ENCODE measurements at regions not wholly inside any gene's neighbourhood (a gene's known extent, or its start where the extent isn't known, plus 50 kb on each side); places are given as distances from the start of the nearest gene placed in this dataset.
"Not testable (repeated sequence)": the region's sequence is repeated elsewhere in the genome, so short reads cannot be mapped to it uniquely, and the experiment has no call there.

- H3K36me3 Mint-ChIP-seq (ENCODE audit: low read depth); H3K27me3 Mint-ChIP-seq; H3K27ac Mint-ChIP-seq; H3K9me3 Mint-ChIP-seq; H3K4me3 Mint-ChIP-seq; H3K4me1 Mint-ChIP-seq (ENCODE audit: low read depth): not testable (repeated sequence)
Measured at GRCh38 chr1:228796945-228797344, 61.7 kb downstream of the RHOU start.

DNA sequence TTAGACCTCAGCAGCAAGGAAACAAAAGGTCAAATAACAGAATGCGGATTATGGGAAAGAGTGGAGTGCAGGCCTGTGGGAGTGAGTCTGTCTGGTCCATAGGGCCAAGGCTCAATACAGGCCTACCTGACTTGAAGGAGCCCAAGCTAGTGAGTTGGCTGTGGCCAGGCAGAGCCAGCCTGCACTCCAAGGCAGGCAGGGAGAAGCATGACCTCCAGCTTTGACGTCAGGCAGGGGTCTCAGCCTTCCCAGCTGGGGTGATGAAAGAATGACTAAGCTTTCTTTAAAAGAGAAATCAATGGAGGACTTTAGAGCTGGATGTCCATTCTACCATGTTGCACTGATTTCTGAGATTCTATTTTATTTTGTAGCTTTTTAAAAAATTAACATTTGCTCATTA, 62.8 kb downstream of the RHOU start:
- Mint-ChIP-seq H3K27me3 (no peaks in the 10 kb centered on the region), H3K4me1 (ENCODE audit: low read depth) (peaks cover 6% of the 10 kb centered on the region), H3K9me3 (peaks cover 3% of the 10 kb centered on the region), H3K36me3 (ENCODE audit: low read depth) (no peaks in the 10 kb centered on the region), H3K27ac (no peak overlapping the region), H3K4me3 (no peak overlapping the region)

DNA sequence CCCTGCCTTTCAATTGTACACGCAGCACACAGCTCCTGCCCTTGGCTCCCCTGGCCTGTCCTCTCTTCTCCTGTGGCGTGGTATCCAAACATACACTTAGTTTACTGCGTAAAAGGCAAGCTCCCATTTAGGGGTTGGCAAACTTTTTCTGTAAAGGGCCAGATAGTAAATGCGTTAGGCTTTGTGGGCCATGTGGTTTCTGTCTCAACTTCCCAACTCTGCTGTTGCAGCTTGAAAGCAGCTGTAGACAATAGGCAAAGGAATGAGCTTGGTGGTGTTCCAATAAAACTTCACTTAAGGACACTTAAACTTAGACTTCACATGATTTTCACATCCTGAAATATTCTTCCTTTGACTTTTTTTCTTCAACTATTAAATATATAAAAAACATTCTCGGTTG, 63.3 kb downstream of the RHOU start:
- Mint-ChIP-seq H3K9me3 (peaks cover 3% of the 10 kb centered on the region), H3K27me3 (no peaks in the 10 kb centered on the region), H3K4me1 (ENCODE audit: low read depth) (peaks cover 6% of the 10 kb centered on the region), H3K36me3 (ENCODE audit: low read depth) (no peaks in the 10 kb centered on the region), H3K27ac (no peak overlapping the region), H3K4me3 (no peak overlapping the region)

GRCh38 chr1:228799924-228800323, 64.6 kb downstream of the RHOU start:
- Mint-ChIP-seq H3K4me3 (no peak overlapping the region), H3K27ac (no peak overlapping the region), H3K27me3 (no peaks in the 10 kb centered on the region), H3K9me3 (peaks cover 3% of the 10 kb centered on the region), H3K36me3 (ENCODE audit: low read depth) (no peaks in the 10 kb centered on the region), H3K4me1 (ENCODE audit: low read depth) (peaks cover 14% of the 10 kb centered on the region)

DNA sequence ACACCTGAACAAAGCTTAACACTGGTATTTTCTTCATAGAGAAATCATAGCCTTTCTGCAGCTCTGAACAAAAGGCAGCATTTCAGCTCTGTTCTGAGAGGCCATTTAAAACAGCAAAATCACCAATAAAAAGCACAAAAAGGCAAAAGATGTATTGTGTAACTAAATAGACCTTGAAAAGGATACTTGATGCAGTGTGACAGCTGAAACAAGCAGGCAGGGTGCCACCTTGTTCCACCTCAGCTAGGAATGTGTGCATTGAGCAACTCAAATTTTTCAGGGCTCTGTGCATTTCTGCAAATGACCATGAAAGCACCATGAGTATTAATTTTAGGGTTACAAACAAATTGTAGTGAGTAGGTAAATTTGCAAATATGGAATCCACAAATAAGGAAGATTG, 65.8 kb downstream of the RHOU start:
- Mint-ChIP-seq H3K9me3 (peaks cover 3% of the 10 kb centered on the region), H3K36me3 (ENCODE audit: low read depth) (no peaks in the 10 kb centered on the region), H3K4me1 (ENCODE audit: low read depth) (peaks cover 17% of the 10 kb centered on the region), H3K27ac (no peak overlapping the region), H3K27me3 (no peaks in the 10 kb centered on the region), H3K4me3 (no peak overlapping the region)

GRCh38 chr1:228802386-228803220, 67.3 kb downstream of the RHOU start:
- Mint-ChIP-seq H3K9me3 (peaks cover 3% of the 10 kb centered on the region), H3K27me3 (no peaks in the 10 kb centered on the region), H3K27ac (peak overlapping the region; percentile 14), H3K4me3 (no peak overlapping the region), H3K4me1 (ENCODE audit: low read depth) (peaks cover 17% of the 10 kb centered on the region), H3K36me3 (ENCODE audit: low read depth) (no peaks in the 10 kb centered on the region)

GRCh38 chr1:228803421-228803820, 68.1 kb downstream of the RHOU start:
- peaks cover 3% of the 10 kb centered on the region for H3K9me3 Mint-ChIP-seq
- no peaks in the 10 kb centered on the region for H3K27me3 Mint-ChIP-seq
- H3K4me1 Mint-ChIP-seq (ENCODE audit: low read depth): peaks cover 17% of the 10 kb centered on the region
- H3K36me3 Mint-ChIP-seq (ENCODE audit: low read depth): no peaks in the 10 kb centered on the region
- H3K27ac Mint-ChIP-seq: no peak overlapping the region
- H3K4me3 Mint-ChIP-seq: no peak overlapping the region

GRCh38 chr1:228804173-228804572, 68.9 kb downstream of the RHOU start:
- Mint-ChIP-seq H3K9me3 (peaks cover 3% of the 10 kb centered on the region), H3K36me3 (ENCODE audit: low read depth) (no peaks in the 10 kb centered on the region), H3K27me3 (no peaks in the 10 kb centered on the region)

GRCh38 chr1:228804640-228805413, 69.5 kb downstream of the RHOU start:
- Mint-ChIP-seq H3K4me3 (peak overlapping the region; percentile 38), H3K27me3 (no peaks in the 10 kb centered on the region), H3K27ac (peak overlapping the region; percentile 81), H3K36me3 (ENCODE audit: low read depth) (no peaks in the 10 kb centered on the region), H3K9me3 (no peaks in the 10 kb centered on the region), H3K4me1 (ENCODE audit: low read depth) (peaks cover 29% of the 10 kb centered on the region)

More at GRCh38 chr1:228804173-228804572, 68.9 kb downstream of the RHOU start:
- Mint-ChIP-seq H3K4me3 (no peak overlapping the region), H3K4me1 (ENCODE audit: low read depth) (peaks cover 23% of the 10 kb centered on the region), H3K27ac (peak overlapping the region; percentile 81)

GRCh38 chr1:228807904-228808605, 72.8 kb downstream of the RHOU start:
- no peak overlapping the region for H3K4me3 Mint-ChIP-seq
- no peaks in the 10 kb centered on the region for H3K36me3 Mint-ChIP-seq (ENCODE audit: low read depth)
- H3K27ac Mint-ChIP-seq: no peak overlapping the region

DNA sequence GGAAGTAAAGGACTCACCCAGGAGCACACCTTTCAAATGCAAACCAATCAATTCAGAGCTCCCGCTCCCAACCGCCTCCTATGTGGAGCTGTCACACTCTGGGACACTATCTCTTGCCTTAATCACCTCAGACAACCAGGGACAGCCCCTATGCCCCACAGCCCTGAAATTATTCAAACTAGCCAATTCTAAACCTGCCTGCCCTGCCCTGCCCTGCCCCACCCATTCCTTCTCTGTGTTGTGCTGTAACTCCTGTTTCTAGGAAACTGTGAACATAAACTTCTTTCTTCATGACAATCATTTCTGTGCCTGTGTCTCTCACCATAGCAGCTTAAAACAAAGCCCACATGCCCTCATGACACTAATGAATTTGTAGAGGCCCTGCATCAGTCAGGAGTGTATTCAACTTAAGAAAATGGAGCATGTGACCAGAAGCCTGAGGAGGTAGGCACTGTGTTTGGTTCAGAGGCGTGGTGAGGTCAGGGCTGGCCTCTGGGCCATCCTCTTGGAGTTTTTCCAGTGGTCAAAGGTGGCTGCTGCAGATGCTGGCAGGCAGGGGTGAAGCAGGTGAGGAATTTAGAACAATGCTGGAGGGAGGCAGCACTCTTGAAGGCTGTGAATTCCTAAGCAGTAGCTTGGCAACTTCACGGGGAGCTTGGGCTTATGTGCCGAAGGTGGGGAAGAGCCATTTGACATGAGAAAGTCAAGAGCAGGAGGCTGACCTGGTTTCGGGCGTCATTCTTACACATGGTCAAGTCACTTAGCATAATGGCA, 74.5 kb downstream of the RHOU start:
- Mint-ChIP-seq H3K27ac (no peak overlapping the region), H3K36me3 (ENCODE audit: low read depth) (no peaks in the 10 kb centered on the region), H3K27me3 (no peaks in the 10 kb centered on the region), H3K4me1 (ENCODE audit: low read depth) (peaks cover 35% of the 10 kb centered on the region), H3K9me3 (no peaks in the 10 kb centered on the region), H3K4me3 (no peak overlapping the region)

More at GRCh38 chr1:228807904-228808605, 72.8 kb downstream of the RHOU start:
- Mint-ChIP-seq H3K4me1 (ENCODE audit: low read depth) (peaks cover 42% of the 10 kb centered on the region), H3K9me3 (no peaks in the 10 kb centered on the region), H3K27me3 (no peaks in the 10 kb centered on the region)

DNA sequence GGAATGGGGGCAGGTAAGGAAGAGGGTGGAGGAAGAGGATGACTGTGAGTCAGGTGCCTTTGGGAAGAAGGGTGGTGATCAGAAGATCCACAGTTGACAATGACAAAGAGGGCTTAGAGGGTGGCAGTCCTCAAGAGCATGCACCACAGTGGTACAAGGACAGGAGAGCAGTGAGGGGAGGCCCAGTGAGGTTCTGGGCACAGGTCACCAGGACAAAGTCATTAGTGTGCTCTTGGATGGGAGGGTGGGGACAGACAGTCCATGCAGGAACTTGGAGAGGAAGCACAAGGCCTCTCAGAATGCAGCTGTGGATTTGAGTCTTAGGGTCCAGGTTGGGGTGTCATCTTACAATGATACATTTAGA, 75.1 kb downstream of the RHOU start:
- no peaks in the 10 kb centered on the region for H3K27me3 Mint-ChIP-seq
- H3K4me3 Mint-ChIP-seq: no peak overlapping the region
- H3K9me3 Mint-ChIP-seq: no peaks in the 10 kb centered on the region
- no peak overlapping the region for H3K27ac Mint-ChIP-seq
- H3K36me3 Mint-ChIP-seq (ENCODE audit: low read depth): no peaks in the 10 kb centered on the region
- H3K4me1 Mint-ChIP-seq (ENCODE audit: low read depth): peaks cover 30% of the 10 kb centered on the region

- Mint-ChIP-seq H3K4me1 (ENCODE audit: low read depth) (peaks cover 25% of the 10 kb centered on the region), H3K4me3 (no peak overlapping the region), H3K36me3 (ENCODE audit: low read depth) (no peaks in the 10 kb centered on the region), H3K27ac (no peak overlapping the region), H3K9me3 (no peaks in the 10 kb centered on the region), H3K27me3 (no peaks in the 10 kb centered on the region)
Measured at GRCh38 chr1:228810878-228811711, 75.8 kb downstream of the RHOU start.
